Left ventricle myocardium superior (tissue), 1 donor: ENCODE measurements at regions not wholly inside any gene's neighbourhood (a gene's known extent, or its start where the extent isn't known, plus 50 kb on each side); places are given as distances from the start of the nearest gene placed in this dataset.

Experiments
- ATAC-seq: fragments of 200-7000 bp; cut with Tn5 transposase; one replicate; pipeline ENCODE4 v1.9.1; 2020; ENCODE audit warnings: mild to moderate bottlenecking, moderate library complexity
- DNase-seq: peaks from one replicate; pipeline ENCODE4 v3.0.0-alpha.2; 2020
- intact Hi-C: fragments of 100-400 bp; cut with micrococcal nuclease; formaldehyde crosslinking; loops from one replicate; pipeline ENCODE4 v1.11.0; 2022
- donor health status: DM: no; HTN: yes; CAD: no; lungs with severe emphysema.

DNA sequence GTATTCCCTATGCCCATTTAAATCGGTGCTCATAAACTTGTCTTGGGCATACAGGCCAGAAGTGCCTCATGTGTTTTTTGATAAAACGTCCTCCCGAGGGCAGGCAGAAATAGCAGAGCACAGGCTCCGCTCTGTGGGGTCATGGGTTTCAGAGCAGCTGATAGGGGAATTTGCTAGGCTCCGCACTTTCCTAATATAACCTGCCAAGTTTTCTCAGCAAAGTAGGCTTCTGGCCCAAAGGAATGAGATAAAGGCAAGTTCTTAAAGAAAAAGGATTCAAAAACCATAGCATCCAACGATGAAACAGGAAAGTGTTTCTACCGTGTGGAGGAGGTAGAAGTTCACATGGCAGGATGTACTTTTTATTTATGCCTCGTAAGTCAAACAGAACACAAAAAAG is 69.8 kb upstream of the RALGAPA2 start:
- DNase-seq: no peak
- peak; percentile 79 for ATAC-seq
- intact Hi-C loops: no loop called here

GRCh38 chr20:20781029-20781428 is 68.6 kb upstream of the RALGAPA2 start:
- intact Hi-C loops: no loop called here
- DNase-seq (no peak), ATAC-seq (no peak)

DNA sequence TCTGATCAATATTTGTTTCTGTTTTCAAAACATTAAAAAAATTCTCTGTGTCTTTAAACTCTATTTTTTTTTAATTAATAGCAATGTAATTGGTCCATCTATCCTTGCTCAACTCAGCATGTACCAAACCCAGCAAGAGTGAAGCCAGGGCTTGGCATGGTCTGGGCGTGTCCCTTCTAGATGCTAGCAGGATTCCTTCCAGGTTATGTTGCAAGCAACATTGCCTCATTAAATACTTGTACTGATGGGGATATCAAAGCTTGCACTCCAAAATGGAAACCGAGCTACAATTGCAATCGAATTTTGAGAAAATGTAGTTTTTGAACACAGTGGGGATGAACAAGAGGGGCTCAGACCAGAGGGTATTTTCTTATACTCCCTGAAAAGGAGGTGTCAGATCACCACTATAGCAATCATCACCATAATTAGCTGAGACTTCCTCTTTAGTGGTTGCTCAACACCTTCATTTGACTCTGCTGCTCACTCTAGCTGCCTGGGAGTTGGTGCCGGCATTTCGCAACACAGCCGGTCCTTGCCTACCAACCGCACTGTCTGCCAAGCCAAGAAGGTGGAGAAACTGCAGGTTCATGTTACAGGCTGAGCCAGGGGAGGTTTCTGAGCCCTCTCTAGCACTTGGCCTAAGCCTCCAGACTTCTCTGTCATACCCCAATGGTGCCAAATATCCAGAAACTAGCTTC is 67.8 kb upstream of the RALGAPA2 start:
- DNase-seq (peak; percentile 82), ATAC-seq (peak; percentile 92)
- intact Hi-C loops: no loop called here

- intact Hi-C loops: no loop called here
- no peak for ATAC-seq
- no peak for DNase-seq
Measured at GRCh38 chr20:20778676-20779075, 66.2 kb upstream of the RALGAPA2 start.

DNA sequence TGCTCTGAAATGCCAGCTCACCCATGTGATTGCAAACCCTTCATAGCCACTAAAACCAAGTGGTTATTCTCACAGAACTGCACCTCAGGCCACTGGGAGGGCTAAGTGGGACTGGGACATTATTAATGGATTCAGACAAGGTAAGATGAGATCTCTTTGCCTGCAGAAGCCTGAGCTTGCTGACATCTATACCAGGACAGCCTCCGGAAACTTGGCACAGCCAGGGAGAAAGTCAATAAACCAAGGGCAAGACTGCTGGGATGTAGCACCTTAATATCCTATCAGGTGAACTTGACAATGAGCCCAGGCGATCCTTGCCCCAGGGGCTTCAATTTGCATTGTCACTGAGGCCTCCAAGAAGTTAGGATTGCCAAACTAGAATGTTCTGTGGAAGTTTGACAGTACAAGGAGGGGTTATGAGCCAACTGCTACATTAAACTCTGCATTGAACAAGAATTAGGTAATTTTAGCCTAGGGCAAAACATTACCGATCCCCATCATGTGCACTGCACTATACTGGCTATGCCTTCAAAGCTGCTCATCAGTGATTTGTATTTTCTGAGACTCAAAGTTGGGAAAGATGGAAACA is 60.1 kb upstream of the RALGAPA2 start:
- intact Hi-C loops: no loop called here
- no peak for ATAC-seq
- no peak for DNase-seq

GRCh38 chr20:20768202-20768815 is 55.9 kb upstream of the RALGAPA2 start:
- no peak for DNase-seq
- intact Hi-C loops: no loop called here
- ATAC-seq: no peak

- DNase-seq (no peak), ATAC-seq (no peak)
- intact Hi-C loops: no loop called here
Measured at GRCh38 chr20:20765696-20766365, 53.4 kb upstream of the RALGAPA2 start.

DNA sequence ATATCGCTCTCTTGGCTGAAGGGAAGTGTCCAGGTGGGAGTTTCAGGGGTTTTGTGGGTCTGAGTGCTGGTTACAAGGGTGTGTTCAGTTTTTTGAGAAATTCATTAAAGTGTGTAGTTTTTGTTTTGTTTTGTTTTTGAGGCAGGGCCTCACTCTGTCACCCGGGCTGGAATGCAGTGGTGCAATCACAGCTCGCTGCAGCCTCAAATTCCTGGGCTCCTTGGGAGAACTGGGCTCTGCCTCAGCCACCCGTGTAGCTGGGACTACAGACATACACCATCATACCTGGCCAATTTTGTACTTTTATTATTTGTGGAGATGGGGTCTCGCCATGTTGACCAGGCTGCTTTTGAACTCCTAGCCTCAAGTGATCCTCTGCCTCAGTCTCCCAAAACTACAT is 51.2 kb upstream of the RALGAPA2 start:
- ATAC-seq: no peak
- intact Hi-C loops: no loop called here
- no peak for DNase-seq
